Upper lobe of left lung (tissue), 4 donors: ENCODE measurements at regions not wholly inside any gene's neighbourhood (a gene's known extent, or its start where the extent isn't known, plus 50 kb on each side); places are given as distances from the start of the nearest gene placed in this dataset.

Experiments
- CTCF ChIP-seq, 6 experiments: fragments of 450-650 bp in 4 of 6; fragments of 200-600 bp in 2 of 6; sonication (generic) in 2 of 6; IDR thresholded peaks; one replicate each; pipeline ENCODE4 v1.5.1; 2016 to 2019; ENCODE audit warnings: antibody characterized with exemption in 6 of 6
- EP300 ChIP-seq, 4 donors: sonication (generic); formaldehyde crosslinking; IDR thresholded peaks; one replicate each; pipeline ENCODE4 v1.5.1; 2017; ENCODE audit warnings: antibody characterized with exemption in 4 of 4, control low read depth in 2 of 4
- POLR2A ChIP-seq, 4 donors: fragments of 450-650 bp; IDR thresholded peaks; one replicate each; pipeline ENCODE4 v1.5.1; 2016 to 2017; ENCODE audit warnings: antibody characterized with exemption in 4 of 4, mild to moderate bottlenecking in 2 of 4
- POLR2AphosphoS5 ChIP-seq, 2 donors: sonication (generic); formaldehyde crosslinking; IDR thresholded peaks; one replicate each; pipeline ENCODE4 v1.5.1; 2017; ENCODE audit warnings: antibody characterized with exemption in 2 of 2

DNA sequence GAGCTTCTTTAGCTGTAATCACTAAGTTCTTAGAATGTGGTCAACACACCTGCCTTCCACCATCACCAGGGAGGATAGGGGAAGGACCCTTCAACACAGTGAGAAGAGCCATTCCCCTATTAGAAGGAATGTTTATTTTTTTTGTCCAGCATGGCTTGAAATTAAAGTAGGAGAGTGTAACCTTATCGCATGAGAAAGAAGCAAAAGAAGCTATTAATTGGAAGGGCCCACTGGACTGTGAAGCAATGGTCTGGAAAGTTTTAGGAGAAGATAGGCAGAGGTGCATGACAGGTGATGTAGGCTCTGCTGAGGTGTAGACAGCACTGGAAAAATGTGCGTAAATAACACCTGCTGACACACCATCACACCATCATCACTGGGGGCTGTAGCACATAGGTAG is 1526.0 kb downstream of the MAT2B start:
- TF ChIP-seq POLR2A (IDR thresholded peaks at IDR 0.05) (no peak), CTCF (IDR thresholded peaks at IDR 0.05) (no peak), EP300 (IDR thresholded peaks at IDR 0.05) (no peak), POLR2AphosphoS5 (IDR thresholded peaks at IDR 0.05) (no peak)
